ENCODE measurements at regions not wholly inside any gene's neighbourhood (a gene's known extent, or its start where the extent isn't known, plus 50 kb on each side); places are given as distances from the start of the nearest gene placed in this dataset.

- TF ChIP-seq CEBPZ (IDR thresholded peaks at IDR 0.05; ENCODE audit: low read depth, low read length) = no peak
These were observed 1073.6 kb upstream of the TMEM132C start (continued) for GRCh38 chr12:127193341-127193740.

- SMC1A ChIA-PET (ENCODE audit: uncharacterized antibody, unreplicated experiment) = no interaction called here
- DNase-seq (ENCODE audit: low read depth, low spot score) = no peak
- BruUV-seq (replicated peaks) = no TSS peak
- in situ Hi-C loops (cut with MboI) = no loop called here
- Histone ChIP-seq H3K27ac (ENCODE audit: control insufficient read depth, insufficient read depth) (no peak overlapping the region), H3K9me3 (replicated peaks; ENCODE audit: control insufficient read depth, insufficient read depth, low read length) (no peaks in the 10 kb centered on the region; the same call in 2 of the 3 replicates), H2AFZ (ENCODE audit: control insufficient read depth, low read depth, low read length) (no peak overlapping the region), H3K4me1 (ENCODE audit: control insufficient read depth, insufficient read depth, low read length) (no peaks in the 10 kb centered on the region), H3K4me2 (ENCODE audit: control insufficient read depth, insufficient read depth) (no peak overlapping the region), H3K79me2 (ENCODE audit: control insufficient read depth, insufficient read depth, low read length) (no peaks in the 10 kb centered on the region), H3K4me3 (no peak overlapping the region), H3K9ac (ENCODE audit: control insufficient read depth, insufficient read depth, low read length) (no peak overlapping the region), H4K20me1 (ENCODE audit: control insufficient read depth, insufficient read depth) (no peaks in the 10 kb centered on the region), H3K36me3 (ENCODE audit: control insufficient read depth in 2 of 2, insufficient read depth in 2 of 2, low read length in 1 of 2) (no peaks in the 10 kb centered on the region), H3K27me3 (replicated peaks in 1 of 2; ENCODE audit: control insufficient read depth in 2 of 2, insufficient read depth in 2 of 2, low read length in 1 of 2) (no peaks in the 10 kb centered on the region)
- no peak for FAIRE-seq
- POLR2A ChIA-PET = no interaction called here
- TF ChIP-seq ATF7 (IDR thresholded peaks at IDR 0.05; ENCODE audit: low read depth) = no peak
- TF ChIP-seq ATF3 (IDR thresholded peaks at IDR 0.05; ENCODE audit: borderline replicate concordance, extremely low read depth, low read depth, low read length) = no peak
- no peak for TF ChIP-seq RFX5 (IDR thresholded peaks at IDR 0.05; ENCODE audit: low read depth, low read length)
- TF ChIP-seq ZSCAN29 (IDR thresholded peaks at IDR 0.05) = no peak
- TF ChIP-seq IKZF1 (conservative IDR thresholded peaks at IDR 0.05) = no peak
- intact Hi-C loops (cut with micrococcal nuclease; ENCODE audit: unreplicated experiment) = no loop called here
- CTCF ChIA-PET = interaction anchor here (0.6 kb wide), 1 partner anchor 586 kb away, joined by 3 read pairs; no protein-coding TSS in a partner anchor
- RAD21 ChIA-PET (ENCODE audit: unreplicated experiment) = no interaction called here
- ATAC-seq = no peak
- WGBS (ENCODE audit: insufficient coverage, insufficient replicate concordance, low lambda C conversion rate, missing lambda C conversion rate) = 18% methylated on average over 3 of the region's 3 CpGs
These were observed 1072.8 kb upstream of the TMEM132C start for GRCh38 chr12:127194176-127194575.
